ENCODE measurements at regions not wholly inside any gene's neighbourhood (a gene's known extent, or its start where the extent isn't known, plus 50 kb on each side); places are given as distances from the start of the nearest gene placed in this dataset.

DNA sequence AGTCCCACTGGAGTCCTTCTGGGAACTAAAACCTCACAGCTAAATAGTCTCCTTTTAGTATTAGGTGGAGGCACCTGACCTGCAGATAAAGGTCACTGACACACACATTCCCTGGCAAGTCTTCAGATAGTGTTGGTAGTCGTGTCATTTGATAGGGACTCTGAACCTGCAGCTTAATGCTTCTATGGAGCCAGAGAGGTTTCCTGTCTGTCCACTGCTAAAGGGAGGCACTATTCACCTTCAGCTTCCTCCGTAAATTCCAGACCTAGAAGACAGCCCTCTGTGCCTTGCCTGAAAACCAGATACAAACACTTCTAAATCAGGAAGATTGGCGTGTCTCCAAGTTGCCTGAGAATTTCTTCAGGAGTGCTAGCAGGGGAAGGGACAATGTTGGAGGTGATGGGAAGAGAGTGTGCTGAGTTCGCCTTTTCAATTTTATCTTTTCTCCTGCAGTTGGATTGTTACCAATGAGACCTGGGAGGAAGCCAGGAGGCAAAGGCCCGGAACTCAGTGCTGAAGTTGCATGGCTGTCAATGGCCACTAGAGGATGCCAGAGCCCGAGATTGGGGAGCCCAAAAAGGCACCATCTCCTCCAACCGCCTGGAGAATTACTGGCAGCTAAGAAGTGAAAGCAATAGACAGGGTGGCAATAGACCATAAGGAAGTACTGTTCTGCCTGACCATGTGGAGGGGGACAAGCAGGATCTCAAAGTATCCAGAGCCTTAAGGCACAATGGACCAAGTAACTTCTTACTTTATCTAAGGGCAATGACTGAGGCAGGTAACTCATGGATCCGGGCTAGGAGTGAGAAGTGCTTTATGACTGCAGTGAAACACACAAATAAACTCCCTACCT, 81.6 kb upstream of the SCAF11 start:
- Mint-ChIP-seq H3K4me3 (no peak overlapping the region), H3K4me1 (ENCODE audit: low read depth) (peaks cover 4% of the 10 kb centered on the region), H3K36me3 (ENCODE audit: low read depth) (no peaks in the 10 kb centered on the region), H3K27ac (no peak overlapping the region), H3K9me3 (no peaks in the 10 kb centered on the region), H3K27me3 (peaks cover 4% of the 10 kb centered on the region)
- intact Hi-C loops (cut with DNase I, micrococcal nuclease): loop anchor here (1.0 to 5.0 kb wide), 5 partner anchors 80 to 1235 kb away; partner anchors contain the start of gene SCAF11 (in 1 of the 2)
- TF ChIP-seq, protein P1, sequence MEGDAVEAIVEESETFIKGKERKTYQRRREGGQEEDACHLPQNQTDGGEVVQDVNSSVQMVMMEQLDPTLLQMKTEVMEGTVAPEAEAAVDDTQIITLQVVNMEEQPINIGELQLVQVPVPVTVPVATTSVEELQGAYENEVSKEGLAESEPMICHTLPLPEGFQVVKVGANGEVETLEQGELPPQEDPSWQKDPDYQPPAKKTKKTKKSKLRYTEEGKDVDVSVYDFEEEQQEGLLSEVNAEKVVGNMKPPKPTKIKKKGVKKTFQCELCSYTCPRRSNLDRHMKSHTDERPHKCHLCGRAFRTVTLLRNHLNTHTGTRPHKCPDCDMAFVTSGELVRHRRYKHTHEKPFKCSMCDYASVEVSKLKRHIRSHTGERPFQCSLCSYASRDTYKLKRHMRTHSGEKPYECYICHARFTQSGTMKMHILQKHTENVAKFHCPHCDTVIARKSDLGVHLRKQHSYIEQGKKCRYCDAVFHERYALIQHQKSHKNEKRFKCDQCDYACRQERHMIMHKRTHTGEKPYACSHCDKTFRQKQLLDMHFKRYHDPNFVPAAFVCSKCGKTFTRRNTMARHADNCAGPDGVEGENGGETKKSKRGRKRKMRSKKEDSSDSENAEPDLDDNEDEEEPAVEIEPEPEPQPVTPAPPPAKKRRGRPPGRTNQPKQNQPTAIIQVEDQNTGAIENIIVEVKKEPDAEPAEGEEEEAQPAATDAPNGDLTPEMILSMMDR (IDR thresholded peaks at IDR 0.05): peak; percentile 88
- ChIA-PET POLR2A (no interaction called here), CTCF (interaction anchor here (0.6 to 1.2 kb wide), 6 partner anchors 8 to 952 kb away, joined by 3 to 4 read pairs (median 3); no protein-coding TSS in a partner anchor)
- Histone ChIP-seq H3K4me1 (ENCODE audit: insufficient read depth, low read length) (no peaks in the 10 kb centered on the region), H3K36me3 (ENCODE audit: insufficient read depth, low read length) (no peaks in the 10 kb centered on the region), H3K9me3 (ENCODE audit: control insufficient read depth in 1 of 2, insufficient read depth in 1 of 2, low read length in 2 of 2) (no peaks in the 10 kb centered on the region), H3K27me3 (ENCODE audit: control insufficient read depth in 1 of 2, insufficient read depth in 2 of 2, low read length in 2 of 2) (no peaks in the 10 kb centered on the region), H3K4me3 (ENCODE audit: low read length) (no peak overlapping the region), H3K27ac (ENCODE audit: low read depth in 1 of 2, low read length in 2 of 2) (no peak overlapping the region)
- DNase-seq: peak; percentile 32 to 77 (median 52)
- peak; percentile 96 for ATAC-seq (ENCODE audit: poor library complexity)

DNA sequence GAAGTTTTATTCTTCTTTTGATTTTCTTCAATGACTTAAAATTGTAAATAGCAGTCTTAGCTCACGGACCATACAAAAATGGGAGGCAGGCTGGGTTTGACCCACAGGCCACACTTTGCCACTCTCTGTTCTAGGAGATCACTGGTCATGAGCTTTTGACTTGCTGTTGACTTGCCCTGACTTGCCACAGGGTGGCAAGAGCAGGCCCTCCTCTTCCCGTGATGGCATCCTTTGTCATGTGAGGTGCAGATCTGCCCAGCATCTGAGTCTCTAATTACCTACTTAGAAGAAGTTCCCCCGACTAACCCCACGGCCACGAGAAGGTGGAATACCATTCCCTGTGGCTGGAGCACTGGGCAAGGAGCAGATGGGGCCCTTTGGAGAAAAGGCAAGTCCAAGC, 81.0 kb upstream of the SCAF11 start:
- DNase-seq: peak in 2 of 14 experiments; percentile 4 to 15
- POLR2A ChIA-PET: interaction anchor here (0.8 kb wide), 1 partner anchor 80 kb away, joined by 3 read pairs; no protein-coding TSS in a partner anchor
- CTCF ChIA-PET: interaction anchor here (1.2 kb wide), 1 partner anchor 91 kb away, joined by 3 read pairs; no protein-coding TSS in a partner anchor

DNA sequence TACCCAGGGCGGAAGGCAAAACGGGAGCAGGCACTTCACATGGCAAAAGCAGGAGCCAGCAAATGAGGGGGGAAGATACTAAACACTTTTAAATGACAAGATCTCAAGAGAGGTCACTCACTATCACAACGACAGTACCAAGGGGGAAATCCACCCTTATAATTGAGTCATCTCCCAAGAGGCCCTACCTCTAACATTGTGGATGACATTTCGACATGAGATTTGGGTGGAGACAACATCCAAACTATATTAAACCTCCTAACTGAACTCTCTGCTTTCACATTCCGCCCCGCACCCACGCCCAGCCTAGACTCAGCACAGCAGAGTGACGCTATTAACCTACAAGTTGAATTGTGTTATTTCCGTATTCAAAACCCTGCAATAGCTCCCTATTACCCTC, 76.7 kb upstream of the SCAF11 start:
- CTCF ChIA-PET: no interaction called here

More for the DNA sequence above, 81.0 kb upstream of the SCAF11 start:
- Histone ChIP-seq H3K27me3 (ENCODE audit: control insufficient read depth in 1 of 2, insufficient read depth in 2 of 2, low read length in 2 of 2) (no peaks in the 10 kb centered on the region), H3K4me3 (ENCODE audit: low read length) (no peak overlapping the region), H3K9me3 (ENCODE audit: control insufficient read depth in 1 of 2, insufficient read depth in 1 of 2, low read length in 2 of 2) (no peaks in the 10 kb centered on the region), H3K36me3 (ENCODE audit: insufficient read depth, low read length) (no peaks in the 10 kb centered on the region), H3K27ac (ENCODE audit: low read depth in 1 of 2, low read length in 2 of 2) (no peak overlapping the region), H3K4me1 (ENCODE audit: insufficient read depth, low read length) (no peaks in the 10 kb centered on the region)
- H3K27ac Mint-ChIP-seq: no peak overlapping the region
- no peak for ATAC-seq (ENCODE audit: poor library complexity)
- TF ChIP-seq, protein P1 (IDR thresholded peaks at IDR 0.05): no peak
- no peak overlapping the region for H3K4me3 Mint-ChIP-seq
- H3K4me1 Mint-ChIP-seq (ENCODE audit: low read depth): peaks cover 4% of the 10 kb centered on the region
- H3K36me3 Mint-ChIP-seq (ENCODE audit: low read depth): no peaks in the 10 kb centered on the region
- intact Hi-C loops (cut with DNase I, micrococcal nuclease): loop anchor here (5.0 kb wide), 3 partner anchors 79 to 1236 kb away; partner anchors contain the start of gene SCAF11 (in 1 of the 2)
- no peaks in the 10 kb centered on the region for H3K9me3 Mint-ChIP-seq
- H3K27me3 Mint-ChIP-seq: peaks cover 4% of the 10 kb centered on the region

More for the DNA sequence above, 76.7 kb upstream of the SCAF11 start:
- DNase-seq (no peak), ATAC-seq (ENCODE audit: poor library complexity) (no peak)
- Histone ChIP-seq H3K9me3 (ENCODE audit: control insufficient read depth in 1 of 2, insufficient read depth in 1 of 2, low read length in 2 of 2) (no peaks in the 10 kb centered on the region), H3K36me3 (ENCODE audit: insufficient read depth, low read length) (no peaks in the 10 kb centered on the region), H3K27me3 (ENCODE audit: control insufficient read depth in 1 of 2, insufficient read depth in 2 of 2, low read length in 2 of 2) (no peaks in the 10 kb centered on the region), H3K4me1 (ENCODE audit: insufficient read depth, low read length) (no peaks in the 10 kb centered on the region), H3K4me3 (ENCODE audit: low read length) (no peak overlapping the region), H3K27ac (ENCODE audit: low read depth in 1 of 2, low read length in 2 of 2) (no peak overlapping the region)
- TF ChIP-seq, protein P1 (IDR thresholded peaks at IDR 0.05): no peak
- peaks cover under 1% of the 10 kb centered on the region for H3K4me1 Mint-ChIP-seq (ENCODE audit: low read depth)
- H3K27ac Mint-ChIP-seq: no peak overlapping the region
- H3K4me3 Mint-ChIP-seq: no peak overlapping the region
- H3K9me3 Mint-ChIP-seq: no peaks in the 10 kb centered on the region
- H3K36me3 Mint-ChIP-seq (ENCODE audit: low read depth): no peaks in the 10 kb centered on the region
- POLR2A ChIA-PET: interaction anchor here (1.3 kb wide), 1 partner anchor 76 kb away, joined by 4 read pairs; the partner anchor contains the start of gene SCAF11
- intact Hi-C loops (cut with DNase I, micrococcal nuclease): no loop called here
- peaks cover under 1% of the 10 kb centered on the region for H3K27me3 Mint-ChIP-seq
